ENCODE measurements at regions not wholly inside any gene's neighbourhood (a gene's known extent, or its start where the extent isn't known, plus 50 kb on each side); places are given as distances from the start of the nearest gene placed in this dataset.
"Not testable (repeated sequence)": the region's sequence is repeated elsewhere in the genome, so short reads cannot be mapped to it uniquely, and the experiment has no call there.

- DNase-seq, result no peak
Observed at GRCh38 chr9:89949111-89949510, 344.3 kb downstream of the GADD45G start.

- no peak for DNase-seq
Observed at GRCh38 chr9:89951675-89952074, 346.9 kb downstream of the GADD45G start.

GRCh38 chr9:89952401-89952800 lies 347.6 kb downstream of the GADD45G start:
- DNase-seq, result no peak

GRCh38 chr9:89953263-89953662 lies 348.5 kb downstream of the GADD45G start:
- DNase-seq, result not testable (repeated sequence)

- peak; percentile 33 for DNase-seq
Observed at GRCh38 chr9:89953824-89954615, 349.2 kb downstream of the GADD45G start.

- no peak for DNase-seq
Observed at GRCh38 chr9:89955144-89955543, 350.3 kb downstream of the GADD45G start.

GRCh38 chr9:89955626-89956025 lies 350.8 kb downstream of the GADD45G start:
- DNase-seq, result no peak

- no peak for DNase-seq
Observed at GRCh38 chr9:89956331-89956730, 351.5 kb downstream of the GADD45G start.

GRCh38 chr9:89956907-89957306 lies 352.1 kb downstream of the GADD45G start:
- no peak for DNase-seq

GRCh38 chr9:89958086-89958485 lies 353.3 kb downstream of the GADD45G start:
- DNase-seq, result no peak

GRCh38 chr9:89961616-89962341 lies 357.0 kb downstream of the GADD45G start:
- no peak for DNase-seq

GRCh38 chr9:89963280-89963679 lies 358.5 kb downstream of the GADD45G start:
- DNase-seq, result no peak

GRCh38 chr9:89967527-89967926 lies 362.7 kb downstream of the GADD45G start:
- peak; percentile 4 for DNase-seq

GRCh38 chr9:89969156-89969675 lies 364.4 kb downstream of the GADD45G start:
- DNase-seq, result no peak

GRCh38 chr9:89969881-89970639 lies 365.2 kb downstream of the GADD45G start:
- DNase-seq, result no peak

- no peak for DNase-seq
Observed at GRCh38 chr9:89970701-89971100, 365.9 kb downstream of the GADD45G start.

- DNase-seq, result no peak
Observed at GRCh38 chr9:89972535-89972934, 367.7 kb downstream of the GADD45G start.

- no peak for DNase-seq
Observed at GRCh38 chr9:89974582-89974981, 369.8 kb downstream of the GADD45G start.

GRCh38 chr9:89975024-89975423 lies 370.2 kb downstream of the GADD45G start:
- no peak for DNase-seq

GRCh38 chr9:89975630-89976029 lies 370.8 kb downstream of the GADD45G start:
- no peak for DNase-seq

GRCh38 chr9:89978185-89978584 lies 373.4 kb downstream of the GADD45G start:
- DNase-seq, result peak; percentile 31

- DNase-seq, result no peak
Observed at GRCh38 chr9:89980600-89980999, 375.8 kb downstream of the GADD45G start.

- no peak for DNase-seq
Observed at GRCh38 chr9:89982016-89982415, 377.2 kb downstream of the GADD45G start.

Data from NCI-H82 (cell line).